DOHH2 (cell line): ENCODE measurements at regions not wholly inside any gene's neighbourhood (a gene's known extent, or its start where the extent isn't known, plus 50 kb on each side); places are given as distances from the start of the nearest gene placed in this dataset.

ENCODE experiments used
- H3F3A ChIP-seq: fragments of 200-600 bp; sonication (generic), shearing (Covaris generic); 2 replicates; pipeline ENCODE4 v1.6.0; 2016; ENCODE audit warnings: antibody characterized with exemption, mild to moderate bottlenecking; ENCODE audit not compliant: control insufficient read depth, insufficient read depth
- H3K27ac ChIP-seq: fragments of 200-600 bp; sonication (generic); 2 replicates; pipeline ENCODE4 v1.5.1; 2014; ENCODE audit warnings: low read depth, mild to moderate bottlenecking, low read length, moderate library complexity
- H3K27me3 ChIP-seq: fragments of 200-600 bp; sonication (generic); 2 replicates; pipeline ENCODE4 v1.6.1; 2014; ENCODE audit warnings: mild to moderate bottlenecking, low read length, mixed read lengths; ENCODE audit not compliant: control insufficient read depth
- H3K36me3 ChIP-seq: fragments of 200-600 bp; sonication (generic); 2 replicates; pipeline ENCODE4 v1.6.1; 2014; ENCODE audit warnings: mild to moderate bottlenecking, low read length, moderate library complexity, mixed read lengths; ENCODE audit not compliant: control insufficient read depth
- H3K4me1 ChIP-seq: fragments of 200-600 bp; sonication (generic); 2 replicates; pipeline ENCODE4 v1.6.1; 2014; ENCODE audit warnings: mild to moderate bottlenecking, low read length, mixed read lengths; ENCODE audit not compliant: control insufficient read depth
- H3K4me2 ChIP-seq: fragments of 200-600 bp; sonication (generic); 2 replicates; pipeline ENCODE4 v1.6.0; 2014; ENCODE audit warnings: mild to moderate bottlenecking, low read length, moderate library complexity
- H3K4me3 ChIP-seq: fragments of 200-600 bp; sonication (generic); 2 replicates; pipeline ENCODE4 v1.5.1; 2014; ENCODE audit warnings: mild to moderate bottlenecking, low read length, mixed read lengths
- H3K79me2 ChIP-seq: fragments of 200-600 bp; sonication (generic); 2 replicates; pipeline ENCODE4 v1.6.1; 2014; ENCODE audit warnings: mild to moderate bottlenecking, low read length, mixed read lengths; ENCODE audit not compliant: control insufficient read depth
- H3K9me2 ChIP-seq: fragments of 200-600 bp; sonication (generic); replicated peaks from 2 replicates; pipeline ENCODE4 v1.6.1; 2014; ENCODE audit warnings: mild to moderate bottlenecking, low read length, mixed read lengths; ENCODE audit not compliant: control insufficient read depth
- H3K9me3 ChIP-seq: fragments of 200-600 bp; sonication (generic); 2 replicates; pipeline ENCODE4 v1.6.1; 2014; ENCODE audit warnings: antibody characterized with exemption, low read length, mixed read lengths; ENCODE audit not compliant: control insufficient read depth, insufficient read depth
- H4K20me1 ChIP-seq: fragments of 200-600 bp; sonication (generic); 2 replicates; pipeline ENCODE4 v1.6.0; 2014; ENCODE audit warnings: low read depth, mild to moderate bottlenecking, antibody characterized with exemption, low read length, moderate library complexity; ENCODE audit not compliant: control insufficient read depth, insufficient read depth
- CTCF ChIP-seq: fragments of 200-600 bp; sonication (generic); IDR thresholded peaks from one replicate; pipeline ENCODE4 v1.5.1; 2014; ENCODE audit warnings: antibody characterized with exemption, mild to moderate bottlenecking, low read depth, low read length; ENCODE audit not compliant: poor library complexity, severe bottlenecking
- EZH2phosphoT487 ChIP-seq: fragments of 200-600 bp; sonication (generic); IDR thresholded peaks from 2 replicates; pipeline ENCODE4 v1.6.1; 2017; ENCODE audit warnings: borderline replicate concordance, mild to moderate bottlenecking, antibody characterized with exemption, low read length, moderate library complexity, mixed read lengths

GRCh38 chr3:168659015-168659414 lies 563.3 kb upstream of the GOLIM4 start:
- Histone ChIP-seq H3K9me2 (no peaks in the 10 kb centered on the region), H3K4me3 (no peak overlapping the region), H4K20me1 (no peaks in the 10 kb centered on the region), H3K27me3 (no peaks in the 10 kb centered on the region), H3K9me3 (no peaks in the 10 kb centered on the region), H3K79me2 (no peaks in the 10 kb centered on the region), H3K4me2 (no peak overlapping the region), H3K36me3 (no peaks in the 10 kb centered on the region), H3K4me1 (no peaks in the 10 kb centered on the region), H3F3A (no peaks in the 10 kb centered on the region), H3K27ac (no peak overlapping the region)
- TF ChIP-seq EZH2phosphoT487, result no peak
- no peak for TF ChIP-seq CTCF

- Histone ChIP-seq H3K9me2 (no peaks in the 10 kb centered on the region), H3K4me3 (no peak overlapping the region), H3K79me2 (no peaks in the 10 kb centered on the region), H3K27me3 (no peaks in the 10 kb centered on the region), H3K36me3 (no peaks in the 10 kb centered on the region), H3K9me3 (no peaks in the 10 kb centered on the region), H3K4me1 (no peaks in the 10 kb centered on the region), H3F3A (no peaks in the 10 kb centered on the region), H3K27ac (no peak overlapping the region), H3K4me2 (no peak overlapping the region), H4K20me1 (no peaks in the 10 kb centered on the region)
- no peak for TF ChIP-seq EZH2phosphoT487
- no peak for TF ChIP-seq CTCF
Measured at GRCh38 chr3:168655611-168656010, 559.9 kb upstream of the GOLIM4 start.

GRCh38 chr3:168654700-168655099 lies 559.0 kb upstream of the GOLIM4 start:
- Histone ChIP-seq H3K79me2 (no peaks in the 10 kb centered on the region), H4K20me1 (no peaks in the 10 kb centered on the region), H3K4me1 (no peaks in the 10 kb centered on the region), H3K27me3 (no peaks in the 10 kb centered on the region), H3K4me2 (no peak overlapping the region), H3K36me3 (no peaks in the 10 kb centered on the region), H3K9me3 (no peaks in the 10 kb centered on the region), H3K9me2 (no peaks in the 10 kb centered on the region), H3K4me3 (no peak overlapping the region), H3K27ac (no peak overlapping the region), H3F3A (no peaks in the 10 kb centered on the region)
- TF ChIP-seq CTCF, result no peak
- no peak for TF ChIP-seq EZH2phosphoT487

- no peaks in the 10 kb centered on the region for H3K27me3 ChIP-seq
- no peaks in the 10 kb centered on the region for H3K36me3 ChIP-seq
- no peaks in the 10 kb centered on the region for H3K9me3 ChIP-seq
- H3K27ac ChIP-seq, result no peak overlapping the region
- TF ChIP-seq CTCF (no peak), EZH2phosphoT487 (no peak)
- H4K20me1 ChIP-seq, result no peaks in the 10 kb centered on the region
- no peaks in the 10 kb centered on the region for H3F3A ChIP-seq
- H3K9me2 ChIP-seq, result no peaks in the 10 kb centered on the region
- no peak overlapping the region for H3K4me3 ChIP-seq
- H3K4me2 ChIP-seq, result no peak overlapping the region
- no peaks in the 10 kb centered on the region for H3K79me2 ChIP-seq
- H3K4me1 ChIP-seq, result no peaks in the 10 kb centered on the region
Measured at GRCh38 chr3:168653255-168653654, 557.5 kb upstream of the GOLIM4 start.
